GM19351 (cell line): ENCODE measurements at regions not wholly inside any gene's neighbourhood (a gene's known extent, or its start where the extent isn't known, plus 50 kb on each side); places are given as distances from the start of the nearest gene placed in this dataset.

Experiments
- ATAC-seq: cut with Tn5 transposase; IDR thresholded peaks from one replicate; pipeline ENCODE4 v1.9.1; 2021; ENCODE audit warnings: mild to moderate bottlenecking, moderate library complexity; ENCODE audit not compliant: unreplicated experiment

DNA sequence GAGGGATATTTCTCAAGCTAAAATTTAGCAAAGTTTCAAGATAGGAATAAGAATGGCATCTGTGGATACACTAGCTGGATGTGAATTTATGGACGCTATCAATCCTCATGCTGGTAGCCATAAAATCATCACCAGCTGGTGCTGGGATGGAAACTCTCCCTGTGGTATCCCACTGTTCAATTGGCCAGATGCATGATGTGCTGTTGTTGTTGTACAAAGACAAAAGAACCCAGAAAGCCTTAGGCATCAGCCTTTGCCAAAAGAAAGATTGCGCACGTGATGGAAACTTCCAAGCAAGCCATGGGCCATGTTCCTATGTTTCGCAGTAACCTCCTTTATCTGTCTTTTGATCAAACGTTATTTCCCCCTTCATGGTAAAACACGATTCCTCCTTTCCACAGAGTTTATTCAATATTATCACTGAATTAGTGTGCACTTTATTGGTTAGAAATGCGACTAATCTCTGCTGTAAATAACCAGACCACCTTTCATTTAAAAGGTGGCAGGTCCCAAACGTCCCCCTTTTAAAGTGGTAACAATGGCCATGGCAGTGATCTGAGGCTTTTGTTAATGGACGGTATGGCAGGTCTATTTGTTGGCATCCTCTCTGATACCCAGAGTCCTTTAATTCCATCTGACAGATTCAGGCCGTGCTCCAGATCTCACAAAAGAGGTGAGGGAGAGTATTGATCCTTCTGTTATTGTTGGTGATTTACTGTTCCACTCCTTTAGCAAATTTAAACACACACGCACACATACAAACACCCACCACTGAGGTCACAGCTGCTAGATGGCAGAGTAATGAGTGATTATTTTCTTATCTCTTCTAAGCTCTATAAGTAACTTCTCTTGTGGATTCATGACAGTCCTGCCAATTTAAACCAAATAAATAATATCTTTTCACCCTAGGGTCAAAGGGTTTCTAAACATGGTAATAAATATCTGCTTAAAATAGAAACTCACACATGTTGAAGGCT, 291.2 kb upstream of the KCNMB2 start:
- no peak for ATAC-seq

DNA sequence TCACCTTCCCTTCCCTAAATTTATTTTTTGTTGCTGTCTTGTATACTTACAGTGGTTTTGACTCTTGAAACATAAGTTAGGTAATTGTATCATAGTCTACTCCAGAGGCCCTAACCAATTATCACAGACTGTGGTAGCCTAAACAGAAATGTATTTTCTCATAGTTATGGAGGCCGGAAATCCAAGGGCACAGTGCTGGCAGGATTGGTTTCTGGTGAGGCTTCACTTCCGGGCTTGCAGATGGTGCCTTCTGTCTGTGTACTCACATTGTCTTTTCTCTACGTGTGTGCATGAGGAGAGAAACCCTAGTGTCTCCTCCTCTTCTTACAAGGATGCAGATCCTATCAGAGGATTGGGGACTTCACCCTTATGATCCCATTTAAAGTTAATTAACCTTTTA, 290.2 kb upstream of the KCNMB2 start:
- no peak for ATAC-seq

GRCh38 chr3:178255315-178255714, 280.9 kb upstream of the KCNMB2 start:
- ATAC-seq = no peak

DNA sequence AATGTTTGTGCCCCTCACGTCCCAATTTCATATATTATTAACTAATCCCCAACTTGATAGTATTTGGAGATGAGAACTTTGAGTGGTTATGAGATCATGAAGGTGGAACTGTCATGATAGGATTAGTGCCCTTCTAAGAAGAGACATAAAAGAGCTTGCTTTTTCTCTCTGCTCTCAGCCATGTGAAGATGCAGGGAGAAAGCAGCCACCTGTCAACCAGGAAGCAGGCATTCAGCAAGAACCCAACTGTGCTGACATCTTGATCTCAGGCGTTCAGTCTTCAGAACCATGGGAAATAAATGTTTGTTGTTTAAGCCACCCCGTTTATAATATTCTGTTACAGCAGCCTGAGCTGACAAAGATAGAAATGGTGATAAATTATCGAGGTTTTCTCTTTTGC, 278.7 kb upstream of the KCNMB2 start:
- ATAC-seq = no peak

GRCh38 chr3:178258121-178258520, 278.1 kb upstream of the KCNMB2 start:
- ATAC-seq = no peak

- ATAC-seq = no peak
Measured at GRCh38 chr3:178259703-178260102, 276.5 kb upstream of the KCNMB2 start.

DNA sequence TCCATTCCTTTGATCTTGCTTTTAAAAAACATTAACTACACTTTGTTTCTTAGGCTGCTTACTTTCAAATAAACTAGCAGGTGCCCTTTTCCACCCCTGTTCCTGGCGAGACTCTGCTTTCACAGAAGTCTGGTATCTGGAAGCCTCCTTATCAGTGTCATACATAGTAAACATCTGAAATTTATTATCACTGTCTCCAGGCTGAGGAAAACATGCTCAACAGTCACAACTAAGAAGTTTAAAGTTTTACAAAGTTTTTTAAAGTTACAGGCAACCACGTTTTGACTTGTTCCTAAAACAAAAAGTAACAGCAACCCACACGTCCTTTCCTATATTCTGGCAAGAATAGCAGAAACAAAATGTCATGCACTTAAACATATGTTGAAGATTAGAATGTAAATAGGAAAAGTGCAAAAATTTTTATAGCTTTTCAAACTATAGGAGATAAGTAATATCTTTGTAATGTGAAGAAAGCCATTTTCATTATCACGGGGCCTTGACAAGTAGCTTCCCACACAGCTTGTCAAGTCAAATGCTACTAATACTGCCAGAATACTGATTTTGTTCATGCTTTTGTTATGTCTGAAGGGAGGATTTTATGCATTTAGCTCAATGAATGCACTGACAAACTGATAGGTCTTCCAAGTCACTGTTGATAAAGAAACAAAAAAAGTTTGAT, 275.2 kb upstream of the KCNMB2 start:
- ATAC-seq = no peak

DNA sequence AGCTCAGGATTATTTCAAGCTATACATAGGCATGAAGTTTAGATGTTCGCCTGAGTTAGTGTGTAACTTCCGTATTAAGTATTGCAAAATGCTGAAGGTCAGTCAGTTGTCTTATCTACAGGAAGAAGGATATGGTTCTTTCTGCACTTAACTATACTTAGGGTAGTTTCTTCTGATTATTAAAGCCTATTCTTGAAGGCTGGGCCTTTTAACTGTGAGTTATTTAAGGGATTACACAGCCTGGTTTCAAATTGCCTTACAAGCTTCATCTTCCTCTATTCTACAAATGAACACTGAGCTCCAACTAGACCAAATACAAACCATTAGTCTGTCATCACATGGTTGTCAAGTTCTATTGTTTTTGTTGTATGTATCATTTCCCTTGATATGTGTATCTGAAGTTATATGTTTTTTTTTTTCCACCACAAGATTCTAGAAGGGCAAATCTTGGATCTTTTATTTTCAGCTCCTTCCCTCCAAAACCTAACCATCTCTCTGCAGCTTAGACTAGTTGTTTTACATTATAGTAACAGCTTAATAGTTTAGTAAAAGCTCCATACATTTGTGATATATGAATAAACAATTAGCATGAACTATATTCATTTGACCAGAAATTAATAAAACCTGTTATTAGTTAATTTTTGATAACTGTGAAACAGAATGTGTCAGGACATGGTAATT, 272.9 kb upstream of the KCNMB2 start:
- no peak for ATAC-seq

GRCh38 chr3:178267158-178267844, 268.9 kb upstream of the KCNMB2 start:
- ATAC-seq = no peak

DNA sequence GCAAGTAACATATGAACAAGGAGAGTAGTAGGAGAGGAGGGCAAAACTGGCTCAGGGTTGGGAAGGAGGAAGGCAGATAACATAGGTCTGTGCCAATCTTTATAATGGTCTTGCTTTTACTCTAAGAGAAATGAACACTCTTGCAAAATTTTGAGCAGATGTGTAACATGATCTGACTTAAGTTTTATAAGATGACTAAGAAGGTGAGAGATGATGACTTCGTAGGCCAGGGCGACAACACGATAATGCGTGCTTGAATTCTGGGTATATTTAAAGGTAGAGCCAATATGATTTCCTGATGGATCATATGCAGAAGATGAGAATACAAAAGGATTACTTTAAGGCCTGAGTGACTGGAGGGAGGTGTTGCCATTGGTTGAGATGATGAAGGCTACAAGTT, 265.4 kb upstream of the KCNMB2 start:
- no peak for ATAC-seq

DNA sequence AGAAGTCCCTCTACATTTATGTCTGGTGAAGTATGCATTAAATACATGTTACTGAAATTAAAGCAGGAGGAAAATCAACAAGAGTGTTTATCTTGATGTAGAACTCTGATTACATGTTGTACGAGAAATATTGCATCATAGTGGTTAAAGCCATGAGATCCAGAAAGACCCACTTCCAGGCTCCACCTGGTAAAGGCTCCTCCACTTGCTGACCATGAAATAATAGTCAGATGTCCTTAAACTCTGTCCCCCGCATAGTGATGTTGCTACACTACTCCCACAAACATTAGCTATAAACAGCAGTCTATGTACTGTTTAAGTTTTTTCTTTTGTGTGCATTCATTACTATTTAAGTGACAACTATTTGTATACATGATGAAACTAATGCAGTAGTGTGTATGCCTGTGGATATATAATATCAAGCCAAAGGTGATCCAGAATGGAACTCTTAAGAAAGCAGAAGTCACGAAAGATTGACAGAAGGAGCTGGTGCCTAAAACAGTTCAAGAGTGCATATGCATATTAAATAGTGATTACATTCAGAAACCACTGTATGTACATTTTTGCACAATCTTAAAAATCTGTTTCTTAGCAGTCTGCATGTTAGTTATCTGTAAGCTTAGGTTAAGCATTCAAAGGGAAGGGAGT, 264.4 kb upstream of the KCNMB2 start:
- no peak for ATAC-seq

GRCh38 chr3:178272841-178273240, 263.4 kb upstream of the KCNMB2 start:
- no peak for ATAC-seq

GRCh38 chr3:178274711-178275110, 261.5 kb upstream of the KCNMB2 start:
- ATAC-seq = no peak

DNA sequence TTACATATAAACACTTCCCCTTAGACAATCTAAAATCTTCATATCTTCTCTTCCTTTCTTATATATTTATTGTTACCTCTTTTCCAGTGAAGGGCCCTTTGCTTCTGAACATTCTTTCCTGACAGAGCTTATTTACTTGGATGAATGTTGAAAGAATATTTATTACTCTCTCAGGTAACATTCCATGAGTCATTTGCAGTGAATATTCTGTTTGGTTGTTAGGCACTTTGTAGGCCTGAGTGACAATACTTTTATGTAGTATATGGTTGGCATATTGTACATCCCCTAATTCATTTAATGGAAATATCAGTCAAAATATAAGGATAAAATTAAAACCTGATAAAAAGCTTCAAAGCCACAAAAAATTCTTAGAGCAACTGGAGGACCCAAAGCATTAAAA, 260.9 kb upstream of the KCNMB2 start:
- ATAC-seq = no peak

GRCh38 chr3:178275793-178276192, 260.4 kb upstream of the KCNMB2 start:
- no peak for ATAC-seq

DNA sequence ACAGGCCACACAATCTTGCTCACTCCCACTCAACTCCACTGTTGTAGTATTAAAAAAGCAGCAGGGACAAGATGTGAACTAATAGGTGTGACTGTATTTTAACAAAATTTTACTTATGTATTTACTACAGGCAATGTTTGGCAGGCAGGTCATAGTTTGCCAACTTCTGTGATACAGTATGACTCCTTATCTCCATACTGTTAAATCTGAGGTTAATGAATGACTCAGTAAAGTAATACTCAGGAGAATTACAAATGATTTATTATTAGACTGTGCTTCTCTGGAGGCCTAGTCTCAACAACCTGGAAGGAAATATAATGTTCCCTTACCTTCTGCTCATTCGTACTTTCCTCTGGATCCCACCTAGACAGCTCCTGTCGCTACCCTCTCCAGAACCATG, 258.6 kb upstream of the KCNMB2 start:
- ATAC-seq = no peak

- ATAC-seq = no peak
Measured at GRCh38 chr3:178283561-178283960, 252.7 kb upstream of the KCNMB2 start.

GRCh38 chr3:178284181-178284580, 252.1 kb upstream of the KCNMB2 start:
- ATAC-seq = no peak

- ATAC-seq = no peak
Measured at GRCh38 chr3:178288074-178288473, 248.2 kb upstream of the KCNMB2 start.

GRCh38 chr3:178289544-178290160, 246.6 kb upstream of the KCNMB2 start:
- no peak for ATAC-seq
